ENCODE measurements at regions not wholly inside any gene's neighbourhood (a gene's known extent, or its start where the extent isn't known, plus 50 kb on each side); places are given as distances from the start of the nearest gene placed in this dataset.

DNA sequence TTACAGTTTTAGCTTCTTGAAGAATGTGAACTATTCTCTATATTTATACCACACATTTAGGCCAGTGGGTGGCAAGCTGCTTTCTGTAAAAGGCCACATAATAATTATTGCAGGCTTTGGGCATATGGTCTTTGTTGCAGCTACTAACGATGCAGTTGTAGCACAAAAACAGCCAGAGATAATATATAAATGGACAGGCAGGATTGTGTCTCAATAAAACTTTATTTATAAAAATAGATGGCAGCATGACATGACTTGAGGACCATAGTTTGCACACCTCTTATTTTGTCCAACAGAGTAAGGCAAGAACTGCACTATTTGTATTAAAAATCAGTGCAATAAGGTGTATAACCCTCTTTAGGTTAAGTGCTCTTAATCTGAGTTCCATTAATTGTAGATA is 415.0 kb downstream of the ANXA1 start:
- no peak for DNase-seq

GRCh38 chr9:73573235-73573634 is 421.6 kb downstream of the ANXA1 start:
- DNase-seq = no peak

GRCh38 chr9:73575101-73576060 is 423.7 kb downstream of the ANXA1 start:
- DNase-seq = no peak

- peak; percentile 55 for DNase-seq
These were observed 426.2 kb downstream of the ANXA1 start for GRCh38 chr9:73577848-73578247.

GRCh38 chr9:73579823-73580222 is 428.2 kb downstream of the ANXA1 start:
- DNase-seq = no peak

GRCh38 chr9:73583576-73583975 is 431.9 kb downstream of the ANXA1 start:
- no peak for DNase-seq

GRCh38 chr9:73595036-73595545 is 443.4 kb downstream of the ANXA1 start:
- DNase-seq = no peak

GRCh38 chr9:73596321-73596720 is 444.7 kb downstream of the ANXA1 start:
- DNase-seq = no peak

- DNase-seq = no peak
These were observed 445.4 kb downstream of the ANXA1 start for GRCh38 chr9:73597039-73597438.

DNA sequence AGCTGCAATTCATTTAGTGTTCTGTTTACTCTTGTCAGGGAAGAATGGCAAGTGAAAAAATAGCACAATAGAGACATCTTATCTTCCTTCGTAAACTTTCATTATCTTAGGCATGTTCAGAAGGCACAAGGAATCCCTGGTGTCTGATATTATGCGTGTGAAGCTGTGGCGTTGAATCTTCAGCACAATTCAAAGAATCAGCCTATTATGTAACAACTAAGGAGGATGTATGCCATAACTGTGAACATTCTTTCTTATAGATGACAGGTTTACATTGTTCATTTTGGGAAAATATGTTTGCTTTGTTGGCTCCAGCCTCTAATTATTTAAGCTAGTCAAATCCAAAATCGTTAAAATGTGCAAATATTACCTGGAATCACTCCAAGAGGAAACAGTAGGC is 446.1 kb downstream of the ANXA1 start:
- no peak for DNase-seq

DNA sequence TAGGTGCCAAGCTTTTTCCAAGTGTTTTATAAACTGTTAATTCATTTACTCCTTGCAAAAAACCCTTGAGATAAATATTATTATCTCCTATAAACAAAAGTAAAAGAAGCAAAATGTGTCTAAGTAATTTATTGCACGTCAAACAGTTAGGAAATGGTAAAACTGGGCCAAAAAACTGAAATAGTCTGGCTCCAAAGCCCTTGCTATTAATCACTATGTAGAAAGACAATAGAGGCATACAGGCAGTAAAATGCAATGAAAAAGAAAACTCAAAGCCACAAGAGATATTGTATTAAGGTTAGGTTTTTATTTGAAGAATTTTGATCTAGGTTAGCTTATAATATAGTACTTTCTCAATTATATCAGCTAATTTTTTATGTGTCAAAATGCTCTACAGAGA is 457.7 kb downstream of the ANXA1 start:
- DNase-seq = no peak

- DNase-seq = no peak
These were observed 459.4 kb downstream of the ANXA1 start for GRCh38 chr9:73611032-73611431.

DNA sequence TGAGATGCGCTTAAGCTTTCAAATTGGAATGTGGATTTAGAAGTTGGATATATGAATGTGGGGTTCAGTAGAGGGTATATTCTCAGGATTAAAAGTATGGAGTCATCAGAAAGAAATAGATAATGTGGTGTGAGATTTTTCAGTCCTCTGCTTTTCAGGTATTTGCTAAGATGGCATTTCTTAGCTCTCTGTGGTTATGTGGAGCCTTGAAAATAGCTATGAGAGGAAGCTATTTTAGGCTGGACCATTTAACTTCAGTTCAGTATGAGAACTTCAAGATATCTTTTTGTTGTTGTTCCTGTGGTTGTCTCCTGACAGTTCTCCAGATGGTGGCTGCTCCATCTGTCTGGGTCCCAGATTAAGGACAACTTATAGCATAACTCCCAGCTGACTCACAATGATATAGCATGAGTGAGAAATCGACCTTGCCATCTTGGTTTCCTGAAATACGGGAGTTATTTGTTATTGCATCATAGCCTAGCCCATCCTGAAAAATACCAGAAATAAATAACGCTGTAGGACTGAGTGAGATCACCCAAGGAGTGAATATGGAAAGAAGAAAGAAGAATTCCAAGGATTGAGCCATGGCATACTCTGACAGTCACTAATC is 461.5 kb downstream of the ANXA1 start:
- DNase-seq = no peak

GRCh38 chr9:73615557-73615956 is 463.9 kb downstream of the ANXA1 start:
- DNase-seq = no peak

DNA sequence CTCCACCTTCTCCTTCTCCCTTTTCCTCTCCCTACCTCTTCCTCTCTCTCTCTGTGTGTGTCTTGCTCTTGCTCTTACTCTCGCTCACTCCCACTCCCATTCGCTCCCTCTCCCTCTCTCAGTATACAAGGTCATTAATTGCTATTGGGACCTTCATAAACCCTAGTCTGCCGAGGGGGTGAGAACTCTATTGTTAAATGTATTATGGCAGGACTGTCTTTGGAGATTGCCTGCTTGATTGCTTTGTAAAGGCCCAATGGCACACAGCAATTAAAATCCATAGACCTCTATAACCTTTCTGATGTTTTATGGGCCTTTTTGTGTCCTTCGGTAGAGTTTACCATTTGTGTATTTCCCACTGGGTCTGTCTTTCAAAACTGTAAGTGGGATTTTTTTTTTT is 465.9 kb downstream of the ANXA1 start:
- no peak for DNase-seq

GRCh38 chr9:73640971-73641370 is 489.3 kb downstream of the ANXA1 start:
- DNase-seq = no peak

- no peak for DNase-seq
These were observed 491.8 kb downstream of the ANXA1 start for GRCh38 chr9:73643379-73644013.

DNA sequence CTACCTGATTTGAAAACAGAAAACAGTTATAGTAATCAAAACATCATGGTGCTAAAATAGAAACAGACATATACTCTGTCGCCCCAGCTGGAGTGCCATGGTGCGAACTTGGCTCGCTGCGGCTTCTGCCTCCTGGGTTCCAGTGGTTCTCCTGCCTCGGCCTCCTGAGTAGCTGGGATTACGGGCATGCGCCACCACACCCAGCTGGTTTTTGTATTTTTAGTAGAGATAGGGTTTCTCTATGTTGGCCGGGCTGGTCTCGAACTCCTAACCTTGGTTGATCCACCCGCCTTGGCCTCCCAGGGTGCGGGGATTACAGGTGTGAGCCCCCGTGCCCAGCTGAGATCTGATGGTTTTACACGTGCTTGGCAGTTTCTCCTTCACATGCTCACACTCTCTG is 495.9 kb downstream of the ANXA1 start:
- no peak for DNase-seq

DNA sequence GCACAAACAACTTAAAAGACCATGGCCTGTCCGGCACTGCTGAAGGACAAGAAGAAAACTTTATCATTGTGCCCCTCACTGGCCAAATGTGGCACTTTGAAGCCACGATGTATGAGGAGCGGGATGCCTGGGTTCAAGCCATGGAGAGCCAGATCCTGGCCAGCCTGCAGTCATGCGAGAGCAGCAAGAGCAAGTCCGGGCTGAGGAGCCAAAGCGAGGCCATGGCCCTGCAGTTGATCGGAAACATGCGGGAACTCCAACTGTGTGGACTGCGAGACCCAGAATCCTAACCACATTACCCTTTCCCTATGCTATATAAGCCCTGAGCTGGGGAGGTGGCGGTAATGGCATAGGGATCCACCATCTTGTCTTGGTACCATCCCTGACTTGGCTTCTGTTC is 497.9 kb downstream of the ANXA1 start:
- DNase-seq = no peak

DNA sequence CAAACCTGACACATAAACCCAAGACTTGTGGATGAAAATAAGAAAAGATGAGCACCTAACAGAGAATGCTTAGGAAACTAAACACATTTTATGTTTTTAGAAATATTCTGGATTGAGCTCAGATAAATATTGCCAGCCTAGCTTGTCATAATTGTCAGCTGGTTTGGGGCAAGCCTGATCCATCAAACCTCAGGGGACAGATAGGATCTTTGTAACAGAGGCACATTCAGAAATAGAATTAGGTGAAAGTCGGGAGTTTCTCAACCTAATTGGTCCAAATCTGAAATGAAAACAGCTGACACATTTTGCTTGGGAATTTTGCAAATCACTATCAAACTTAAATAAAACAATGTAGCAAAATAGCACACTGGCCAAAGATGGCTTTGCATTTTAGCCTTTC is 503.7 kb downstream of the ANXA1 start:
- no peak for DNase-seq

DNA sequence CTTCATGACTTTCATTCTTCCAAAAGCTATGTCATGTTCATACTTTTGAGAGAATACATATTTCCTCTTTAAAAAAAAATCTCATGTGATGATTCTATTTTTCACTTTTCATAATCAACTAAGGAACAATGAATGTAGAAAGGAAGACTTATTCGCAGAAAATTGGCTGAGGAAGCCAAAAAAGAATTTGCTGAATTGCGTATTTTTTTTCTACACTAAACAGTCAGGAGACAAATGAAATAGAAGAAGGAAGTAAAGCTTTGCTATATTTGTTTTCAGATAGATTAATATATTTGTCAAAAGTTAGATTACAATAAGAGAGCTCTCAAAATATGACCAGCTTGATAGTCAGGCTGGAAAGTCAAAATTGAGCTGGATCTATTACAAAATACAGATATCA is 504.2 kb downstream of the ANXA1 start:
- DNase-seq = no peak

DNA sequence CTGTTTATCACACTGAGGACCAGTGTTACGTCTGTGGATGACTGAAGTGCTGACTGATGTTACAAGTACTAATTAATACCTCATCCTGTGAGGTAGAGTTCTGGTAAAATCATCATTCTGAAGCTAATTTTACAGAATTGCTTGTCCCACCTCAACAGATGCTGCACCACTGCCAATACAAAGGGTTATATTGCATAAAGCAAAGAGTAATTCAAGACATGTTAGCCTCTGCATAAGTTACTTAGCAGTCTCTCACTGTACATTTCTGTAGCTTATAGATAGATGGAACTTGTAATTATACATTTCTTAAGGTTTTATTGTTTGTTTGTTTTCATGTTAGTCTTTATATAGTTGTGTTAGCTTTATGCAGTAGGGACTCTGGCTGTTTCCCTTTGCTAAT is 513.6 kb downstream of the ANXA1 start:
- no peak for DNase-seq

GRCh38 chr9:73667749-73668148 is 516.1 kb downstream of the ANXA1 start:
- no peak for DNase-seq

DNA sequence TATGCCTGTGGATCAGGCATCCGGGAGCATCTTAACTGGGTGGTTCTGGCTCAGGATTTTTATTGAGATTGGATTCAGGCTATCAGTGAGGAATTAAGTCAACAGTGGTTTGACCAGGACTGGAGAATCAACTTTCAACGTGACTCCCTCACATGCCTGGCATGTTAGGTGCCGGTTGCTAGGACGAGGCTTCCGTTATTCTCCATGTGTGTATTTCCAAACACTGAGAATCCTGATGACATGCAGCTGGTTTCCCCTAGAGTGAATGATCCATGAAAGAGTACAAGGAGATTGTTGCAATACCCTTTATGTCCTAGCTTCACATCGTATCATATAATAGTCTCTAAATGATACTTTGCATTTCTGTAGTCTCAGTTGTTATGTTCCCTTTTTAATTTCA is 529.2 kb downstream of the ANXA1 start:
- DNase-seq = no peak
